GM18511 (cell line): ENCODE measurements at regions not wholly inside any gene's neighbourhood (a gene's known extent, or its start where the extent isn't known, plus 50 kb on each side); places are given as distances from the start of the nearest gene placed in this dataset.

Source experiments
- ATAC-seq: cut with Tn5 transposase; IDR thresholded peaks from one replicate; pipeline ENCODE4 v1.9.1; 2021; ENCODE audit warnings: mild to moderate bottlenecking, moderate library complexity; ENCODE audit not compliant: unreplicated experiment

DNA sequence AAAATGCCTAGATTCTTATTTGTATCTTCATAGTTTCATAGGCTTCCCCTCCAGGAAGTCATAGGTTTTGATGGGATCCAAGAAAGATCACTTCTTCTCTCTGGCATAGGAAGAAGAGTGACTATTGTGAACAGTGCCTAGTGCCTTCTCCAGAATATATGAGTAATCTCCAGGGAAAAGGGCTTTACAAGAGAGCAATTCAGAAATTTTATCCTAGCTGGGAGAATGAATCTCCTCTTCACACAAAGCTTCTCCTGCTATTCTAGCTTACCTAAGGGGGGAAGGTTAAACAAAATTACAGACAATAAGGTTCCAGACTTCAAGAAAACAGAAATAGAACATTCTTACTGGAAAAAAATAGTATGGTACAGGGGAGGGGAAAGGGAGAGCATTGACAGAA lies 1193.3 kb upstream of the CDH6 start:
- ATAC-seq = no peak

DNA sequence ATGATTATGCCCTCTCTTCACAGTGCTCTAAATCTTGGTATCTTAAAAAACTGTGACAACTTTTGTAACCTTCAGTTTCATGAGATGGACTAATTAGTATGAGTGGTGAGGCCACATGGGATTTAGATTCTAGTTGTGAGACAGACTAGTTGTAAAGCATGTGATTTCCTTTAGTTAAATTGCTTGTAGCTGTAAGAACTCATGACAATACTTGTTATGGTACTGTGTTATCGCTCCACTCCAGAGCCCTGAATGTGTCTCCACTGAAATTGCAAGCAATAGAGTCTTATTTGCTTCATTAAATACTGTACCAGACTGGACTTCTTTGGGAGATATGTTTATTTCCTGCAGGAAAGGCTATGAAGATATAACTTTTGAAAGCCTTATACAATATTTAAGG lies 1198.3 kb upstream of the CDH6 start:
- ATAC-seq = no peak

- ATAC-seq = no peak
Observed at GRCh38 chr5:29994519-29994918, 1199.0 kb upstream of the CDH6 start.

DNA sequence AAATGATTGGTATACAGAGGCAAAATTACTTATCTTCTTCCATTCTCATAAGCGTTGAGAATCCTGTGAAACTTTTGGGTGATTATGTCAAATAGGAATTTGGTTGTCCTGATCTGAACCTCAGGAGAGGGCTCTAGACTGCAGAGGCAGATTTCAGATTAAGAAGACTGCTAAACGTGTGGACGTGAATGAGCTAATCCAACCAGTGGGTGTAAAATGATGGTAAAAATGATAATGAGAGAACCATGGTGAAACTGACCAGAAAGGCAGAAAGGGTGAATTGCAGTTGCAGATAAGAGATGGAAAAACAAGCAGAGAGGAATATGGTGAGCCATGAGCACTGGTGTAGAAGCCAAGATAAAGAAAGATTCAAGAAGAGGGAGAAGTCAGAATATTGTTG lies 1200.2 kb upstream of the CDH6 start:
- ATAC-seq = no peak

- no peak for ATAC-seq
Observed at GRCh38 chr5:29992248-29992647, 1201.2 kb upstream of the CDH6 start.

DNA sequence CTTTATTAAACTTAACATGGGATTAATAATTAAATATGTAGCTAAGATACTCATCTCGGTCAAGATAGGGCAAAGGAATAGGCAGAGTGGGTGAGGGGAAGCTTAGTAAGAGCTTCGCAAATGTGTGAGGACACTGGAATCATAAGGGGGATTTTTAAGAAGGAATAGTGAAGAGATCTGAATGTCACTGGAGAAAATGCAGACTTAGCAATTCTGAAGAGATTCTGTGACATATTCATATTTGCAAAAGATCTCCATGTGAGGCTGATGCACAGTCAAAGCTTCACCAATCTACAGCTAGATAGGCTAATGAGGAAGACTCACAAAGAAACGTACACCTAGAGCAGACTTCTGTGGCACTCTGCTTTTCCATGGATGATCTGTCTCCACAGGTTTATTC lies 1202.8 kb upstream of the CDH6 start:
- ATAC-seq = no peak

- ATAC-seq = no peak
Observed at GRCh38 chr5:29984156-29984540, 1209.3 kb upstream of the CDH6 start.

DNA sequence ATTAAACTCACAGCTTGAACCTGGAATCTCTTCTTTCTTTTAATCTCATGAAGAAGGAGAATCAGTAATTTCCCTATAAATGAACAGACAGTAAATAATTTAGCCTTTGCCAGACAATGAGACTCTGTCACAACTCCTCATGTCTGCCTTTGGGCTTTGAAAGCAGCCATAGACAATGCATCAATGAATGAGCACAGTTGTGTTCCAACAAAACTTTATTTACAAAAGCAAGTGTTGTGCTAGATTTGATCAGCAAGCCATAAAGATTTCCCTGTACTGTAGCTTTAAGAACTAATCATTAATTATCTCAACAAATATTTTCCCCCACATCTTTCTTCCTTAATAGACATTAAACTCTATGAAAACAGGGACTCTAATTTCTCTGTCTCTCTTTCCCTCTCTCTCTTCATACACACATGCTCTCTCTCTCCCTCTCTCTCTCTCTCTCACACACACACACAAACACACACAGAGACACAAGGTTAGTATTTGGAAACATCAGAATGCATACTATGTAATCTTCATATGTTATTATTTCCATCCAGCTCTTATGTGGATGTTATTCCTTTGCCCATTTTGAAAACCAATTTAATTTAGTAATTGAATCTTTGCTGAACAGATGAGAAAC lies 1209.8 kb upstream of the CDH6 start:
- no peak for ATAC-seq

DNA sequence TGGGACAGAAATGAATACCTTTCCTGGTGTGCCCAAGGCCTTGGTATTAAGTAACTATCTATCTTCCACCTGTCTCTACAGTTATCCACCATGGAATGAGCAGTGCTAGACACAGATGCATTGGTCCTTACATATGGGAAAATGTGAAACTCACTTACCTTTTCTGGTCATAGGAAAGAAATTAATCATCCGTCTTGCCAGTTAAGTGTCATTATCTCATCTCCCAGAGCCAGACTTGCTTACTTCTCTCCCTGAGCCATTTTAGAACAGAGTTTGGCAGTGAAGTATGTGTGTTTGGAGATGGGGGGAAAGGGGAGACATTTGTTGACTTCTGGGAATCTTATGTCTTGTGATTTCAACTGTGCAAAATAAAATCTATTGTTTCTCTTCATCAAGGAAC lies 1211.0 kb upstream of the CDH6 start:
- no peak for ATAC-seq

GRCh38 chr5:29972597-29972996 lies 1220.9 kb upstream of the CDH6 start:
- ATAC-seq = no peak

DNA sequence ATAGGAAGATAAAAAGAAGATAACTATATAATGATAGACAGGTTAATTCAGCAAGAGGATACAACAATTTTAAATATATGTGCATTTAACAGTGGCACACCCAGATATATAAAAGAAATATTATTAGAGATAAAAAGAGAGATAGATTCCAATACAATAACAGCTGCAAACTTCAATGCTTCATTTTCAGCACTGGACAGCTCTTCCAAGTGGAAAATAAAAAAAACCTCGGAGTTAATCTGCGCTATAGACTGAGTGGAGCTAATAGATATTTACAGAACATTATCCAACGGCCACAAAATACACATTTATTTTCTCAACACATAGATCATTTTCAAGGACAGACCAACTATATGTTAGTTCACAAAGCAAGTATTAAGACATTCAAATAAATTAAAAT lies 1229.5 kb upstream of the CDH6 start:
- no peak for ATAC-seq

DNA sequence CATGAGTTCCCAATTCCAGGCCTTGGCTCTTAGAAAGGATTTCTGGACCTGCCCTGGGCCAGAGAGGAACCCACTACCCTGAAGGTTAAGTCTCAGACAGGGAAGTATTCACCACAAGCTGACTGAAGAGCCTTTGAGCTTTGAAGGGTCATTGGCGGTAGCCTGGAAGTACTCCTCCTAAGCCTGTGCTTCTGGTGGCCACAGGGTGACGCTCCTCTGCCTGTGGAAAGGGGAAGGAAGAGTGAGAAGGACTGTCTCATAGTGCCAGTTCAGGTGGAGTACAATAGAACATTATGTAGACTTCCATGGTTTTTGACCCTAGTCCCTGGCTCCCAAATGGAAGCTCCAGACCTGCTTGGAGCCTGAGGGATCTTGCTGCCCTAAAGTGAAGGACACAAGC lies 1233.2 kb upstream of the CDH6 start:
- no peak for ATAC-seq

- ATAC-seq = no peak
Observed at GRCh38 chr5:29950416-29951145, 1242.9 kb upstream of the CDH6 start.

GRCh38 chr5:29949301-29949872 lies 1244.1 kb upstream of the CDH6 start:
- no peak for ATAC-seq

DNA sequence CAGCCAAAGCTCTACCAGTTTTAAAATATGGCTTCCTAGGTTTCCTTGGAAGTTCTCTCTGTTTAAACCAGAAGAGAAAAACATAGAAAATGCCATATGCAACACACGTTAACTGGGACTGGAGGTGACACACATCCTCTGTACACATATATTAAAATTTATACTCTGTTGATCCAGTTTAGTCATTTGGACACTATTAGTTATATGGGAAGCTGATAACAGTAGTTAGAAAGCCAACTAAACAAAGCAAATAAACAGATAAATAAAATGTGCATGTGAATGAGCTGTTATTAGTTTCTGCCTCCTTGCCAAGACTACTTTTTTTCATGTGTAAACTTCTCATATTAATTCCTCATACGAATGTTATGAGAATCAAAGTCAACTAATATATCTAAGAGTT lies 1249.2 kb upstream of the CDH6 start:
- no peak for ATAC-seq

DNA sequence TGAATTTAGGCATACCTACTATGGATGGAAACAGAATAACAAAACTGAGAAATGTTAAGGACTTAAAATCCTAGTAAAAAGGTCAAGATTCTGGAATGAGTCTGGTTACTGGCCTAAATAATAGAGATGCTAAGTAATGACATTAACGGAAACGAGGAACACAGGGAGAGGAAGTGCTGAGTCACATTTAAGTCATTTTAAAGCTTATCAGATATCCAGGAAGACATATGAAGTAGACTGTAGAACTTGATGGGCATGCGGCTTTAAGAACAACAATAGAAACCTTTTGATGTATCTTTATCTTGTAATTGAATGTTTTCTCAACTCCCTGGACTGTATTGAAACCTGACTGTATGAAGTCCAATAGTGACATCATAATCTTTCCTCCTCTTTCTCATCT lies 1251.4 kb upstream of the CDH6 start:
- ATAC-seq = no peak

- no peak for ATAC-seq
Observed at GRCh38 chr5:29939988-29940387, 1253.5 kb upstream of the CDH6 start.

DNA sequence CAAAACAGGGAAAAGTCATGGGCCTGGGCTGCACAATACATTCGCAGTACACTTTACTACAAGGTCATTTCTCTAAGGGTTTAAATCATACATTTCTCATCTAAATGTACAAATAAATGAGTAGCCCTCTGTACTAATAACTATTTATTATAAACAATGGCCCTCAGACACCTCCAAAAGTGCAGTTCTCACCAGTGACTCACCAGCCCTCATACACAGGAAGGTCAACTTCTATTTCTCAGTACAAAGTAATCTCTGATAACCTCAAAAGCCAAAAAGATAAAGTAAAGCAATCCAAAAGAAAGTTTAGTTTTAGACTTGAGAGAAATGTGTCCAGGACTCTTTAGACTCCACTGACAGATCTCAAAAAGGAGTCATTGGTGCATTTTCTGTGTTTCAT lies 1258.1 kb upstream of the CDH6 start:
- ATAC-seq = no peak

DNA sequence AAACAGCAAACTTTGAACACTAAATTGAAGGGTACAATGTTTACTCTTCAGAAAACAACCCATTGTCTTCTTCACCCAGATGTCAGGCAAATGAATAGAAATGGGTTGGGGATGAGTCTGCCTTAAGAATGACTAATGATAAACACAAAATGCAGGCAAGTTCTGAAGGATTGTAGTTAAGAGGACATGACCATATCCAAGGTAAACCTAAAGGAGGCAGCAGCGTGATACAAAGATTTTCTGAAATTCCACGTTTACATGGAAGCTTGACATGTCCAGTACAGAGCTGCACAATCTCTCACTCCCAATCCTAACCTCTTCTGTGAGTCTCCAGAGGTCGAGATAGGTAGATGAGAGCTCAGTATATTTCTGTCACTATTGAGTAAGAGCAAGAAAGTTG lies 1263.2 kb upstream of the CDH6 start:
- ATAC-seq = no peak

GRCh38 chr5:29924107-29924506 lies 1269.4 kb upstream of the CDH6 start:
- no peak for ATAC-seq

GRCh38 chr5:29905626-29906353 lies 1287.7 kb upstream of the CDH6 start:
- no peak for ATAC-seq

DNA sequence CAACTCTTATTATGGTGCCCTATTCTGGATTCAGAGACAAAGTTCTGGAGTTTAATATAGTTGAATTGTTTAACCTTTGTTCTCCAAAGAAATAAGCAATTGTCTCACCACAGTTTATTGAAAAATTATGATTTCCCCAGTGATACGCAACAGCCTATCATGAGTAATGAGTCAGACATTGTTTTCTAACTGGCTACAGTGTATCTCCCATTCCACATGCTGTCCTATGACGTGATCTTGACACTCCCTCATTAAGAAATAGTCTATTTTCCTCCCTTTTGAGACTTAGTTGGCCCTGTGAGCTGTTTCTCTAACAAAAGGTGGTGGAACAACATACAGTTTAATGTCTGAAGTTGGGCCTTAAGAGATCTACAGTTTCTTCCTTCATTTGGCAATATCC lies 1290.6 kb upstream of the CDH6 start:
- no peak for ATAC-seq
